GM23338 (cell line): ENCODE measurements at regions not wholly inside any gene's neighbourhood (a gene's known extent, or its start where the extent isn't known, plus 50 kb on each side); places are given as distances from the start of the nearest gene placed in this dataset.

Source experiments
- ATAC-seq: fragments of 200-7000 bp; cut with Tn5 transposase; 3 replicates; pipeline ENCODE4 v1.9.1; 2020
- DNase-seq: peaks from one replicate; pipeline ENCODE4 v3.0.0-alpha.2; 2015; ENCODE audit warnings: low spot score
- H2AFZ ChIP-seq: fragments of 200-600 bp; sonication (generic); 2 replicates; pipeline ENCODE4 v1.8.0; 2016; ENCODE audit warnings: antibody characterized with exemption, mild to moderate bottlenecking, moderate library complexity
- H3F3A ChIP-seq: fragments of 200-600 bp; sonication (generic); replicated peaks from 2 replicates; pipeline ENCODE4 v1.8.0; 2017; ENCODE audit warnings: antibody characterized with exemption, mixed run types, low read depth
- H3K27ac ChIP-seq: fragments of 200-600 bp; sonication (generic); 2 replicates; pipeline ENCODE4 v1.6.1; 2016; ENCODE audit warnings: low read depth
- H3K27me3 ChIP-seq: fragments of 200-600 bp; sonication (generic); 2 replicates; pipeline ENCODE4 v1.8.0; 2016; ENCODE audit warnings: mild to moderate bottlenecking, mixed run types, moderate library complexity; ENCODE audit not compliant: insufficient read depth
- H3K36me3 ChIP-seq: fragments of 200-600 bp; sonication (generic); 2 replicates; pipeline ENCODE4 v1.8.0; 2016; ENCODE audit warnings: mild to moderate bottlenecking; ENCODE audit not compliant: insufficient read depth
- H3K4me1 ChIP-seq: fragments of 200-600 bp; sonication (generic); 2 replicates; pipeline ENCODE4 v1.8.0; 2016; ENCODE audit warnings: mild to moderate bottlenecking, moderate library complexity; ENCODE audit not compliant: insufficient read depth
- H3K4me2 ChIP-seq: fragments of 200-600 bp; sonication (generic); 2 replicates; pipeline ENCODE4 v1.7.1; 2017; ENCODE audit warnings: mixed run types
- H3K4me3 ChIP-seq: fragments of 200-600 bp; sonication (generic); 2 replicates; pipeline ENCODE4 v1.6.1; 2016; ENCODE audit warnings: mixed run types
- H3K79me2 ChIP-seq: fragments of 200-600 bp; sonication (generic); replicated peaks from 2 replicates; pipeline ENCODE4 v1.8.0; 2017; ENCODE audit warnings: mild to moderate bottlenecking; ENCODE audit not compliant: insufficient read depth
- H3K9me2 ChIP-seq: fragments of 200-600 bp; sonication (generic); 2 replicates; pipeline ENCODE4 v1.8.0; 2017; ENCODE audit not compliant: insufficient read depth
- H4K20me1 ChIP-seq: fragments of 200-600 bp; sonication (generic); replicated peaks from 2 replicates; pipeline ENCODE4 v1.8.0; 2017; ENCODE audit warnings: mild to moderate bottlenecking; ENCODE audit not compliant: insufficient read depth
- H3K27ac Mint-ChIP-seq: 2 replicates; pipeline ENCODE4 v1.8.0; 2020; ENCODE audit warnings: inconsistent platforms, mild to moderate bottlenecking, moderate library complexity, mixed read lengths
- H3K27me3 Mint-ChIP-seq: 3 replicates; pipeline ENCODE4 v1.8.0; 2022; ENCODE audit warnings: low read depth, mild to moderate bottlenecking, moderate library complexity, mixed read lengths, inconsistent platforms; ENCODE audit not compliant: insufficient read depth, poor library complexity
- H3K36me3 Mint-ChIP-seq: 3 replicates; pipeline ENCODE4 v1.8.0; 2021; ENCODE audit warnings: low read depth, mild to moderate bottlenecking, inconsistent platforms, moderate library complexity, mixed read lengths
- H3K4me1 Mint-ChIP-seq: 3 replicates; pipeline ENCODE4 v1.8.0; 2020; ENCODE audit warnings: mild to moderate bottlenecking, inconsistent platforms, mixed read lengths
- H3K4me3 Mint-ChIP-seq: 3 replicates; pipeline ENCODE4 v1.8.0; 2021; ENCODE audit warnings: moderate library complexity, mild to moderate bottlenecking, inconsistent platforms, mixed read lengths
- H3K9me3 Mint-ChIP-seq: 3 replicates; pipeline ENCODE4 v1.8.0; 2020; ENCODE audit warnings: moderate library complexity, mild to moderate bottlenecking, inconsistent platforms, mixed read lengths
- CREB1 ChIP-seq: fragments of 250-450 bp; sonication (Bioruptor Pico); IDR thresholded peaks from 2 replicates; pipeline ENCODE4 v1.5.0; 2020; ENCODE audit warnings: low read depth, mild to moderate bottlenecking, moderate library complexity
- CTCF ChIP-seq, 2 experiments: fragments of 200-600 bp in 1 of 2; sonication (generic) in 1 of 2; conservative IDR thresholded peaks; 2 replicates each; pipeline versions ENCODE4 v1.5.1 to v1.6.1; 2016 to 2017; ENCODE audit warnings: antibody characterized with exemption in 2 of 2, low read depth in 2 of 2, mild to moderate bottlenecking in 2 of 2, moderate library complexity in 1 of 2
- ETS1 ChIP-seq: IDR thresholded peaks from 2 replicates; pipeline ENCODE4 v1.6.1; 2016; ENCODE audit warnings: antibody characterized with exemption
- EZH2 ChIP-seq: fragments of 200-600 bp; sonication (generic); IDR thresholded peaks from one replicate; pipeline ENCODE4 v1.8.0; 2017; ENCODE audit warnings: antibody characterized with exemption, mild to moderate bottlenecking, low read depth; ENCODE audit not compliant: unreplicated experiment
- JUNB ChIP-seq: IDR thresholded peaks from one replicate; pipeline ENCODE4 v1.6.1; 2016; ENCODE audit warnings: antibody characterized with exemption; ENCODE audit not compliant: unreplicated experiment
- NANOG ChIP-seq: IDR thresholded peaks from 2 replicates; pipeline ENCODE4 v1.6.1; 2016; ENCODE audit warnings: antibody characterized with exemption, borderline replicate concordance
- POLR2AphosphoS5 ChIP-seq: IDR thresholded peaks from 2 replicates; pipeline ENCODE4 v1.6.1; 2016; ENCODE audit warnings: antibody characterized with exemption, low read depth
- REST ChIP-seq: IDR thresholded peaks from one replicate; pipeline ENCODE4 v1.6.1; 2018; ENCODE audit warnings: antibody characterized with exemption; ENCODE audit not compliant: unreplicated experiment
- STAT1 ChIP-seq: IDR thresholded peaks from one replicate; pipeline ENCODE4 v1.6.1; 2016; ENCODE audit warnings: antibody characterized with exemption; ENCODE audit not compliant: unreplicated experiment
- ZNF114 ChIP-seq: fragments of 250-450 bp; sonication (Bioruptor Pico); IDR thresholded peaks from 2 replicates; pipeline ENCODE4 v1.5.0; 2020; ENCODE audit warnings: mild to moderate bottlenecking, moderate library complexity
- ZNF462 ChIP-seq: fragments of 250-450 bp; sonication (Bioruptor Pico); IDR thresholded peaks from 2 replicates; pipeline ENCODE4 v1.5.0; 2020; ENCODE audit warnings: mild to moderate bottlenecking, moderate library complexity

- TF ChIP-seq ETS1: no peak
- no peak for TF ChIP-seq CREB1 (CRISPR knock-in tag)
- TF ChIP-seq EZH2: no peak
- no peak for TF ChIP-seq REST
- TF ChIP-seq ZNF114: no peak
Measured at GRCh38 chr10:35834877-35835494, 192.9 kb upstream of the FZD8 start (continued).

- H4K20me1 ChIP-seq: no peaks in the 10 kb centered on the region
- DNase-seq (no peak), ATAC-seq (no peak)
- Mint-ChIP-seq H3K4me1 (peaks cover 13% of the 10 kb centered on the region), H3K4me3 (no peak overlapping the region), H3K9me3 (no peaks in the 10 kb centered on the region), H3K27ac (no peak overlapping the region), H3K27me3 (peaks cover 2% of the 10 kb centered on the region), H3K36me3 (no peaks in the 10 kb centered on the region)
- H3K36me3 ChIP-seq: no peaks in the 10 kb centered on the region
- H3K79me2 ChIP-seq: no peaks in the 10 kb centered on the region
- no peaks in the 10 kb centered on the region for H3F3A ChIP-seq
- H3K27me3 ChIP-seq: no peaks in the 10 kb centered on the region
- no peak overlapping the region for H3K4me2 ChIP-seq
- no peaks in the 10 kb centered on the region for H3K9me2 ChIP-seq
- peaks cover 9% of the 10 kb centered on the region; the same call in 1 of the 2 replicates for H3K4me1 ChIP-seq
- peak overlapping the region; percentile 74; the same call in 1 of the 2 replicates for H2AFZ ChIP-seq
- no peak overlapping the region for H3K27ac ChIP-seq
- H3K4me3 ChIP-seq: no peak overlapping the region
- TF ChIP-seq POLR2AphosphoS5 (no peak), JUNB (no peak), CTCF (conservative IDR thresholded peaks at IDR 0.05; ENCODE audit: low read depth in 2 of 2) (no peak), STAT1 (no peak), ETS1 (no peak), EZH2 (no peak), ZNF114 (no peak), ZNF462 (CRISPR knock-in tag) (no peak), NANOG (no peak)
Measured at GRCh38 chr10:35827783-35828182, 185.7 kb upstream of the FZD8 start.
